ENCODE measurements at regions not wholly inside any gene's neighbourhood (a gene's known extent, or its start where the extent isn't known, plus 50 kb on each side); places are given as distances from the start of the nearest gene placed in this dataset.

GRCh38 chr12:59839514-59839913 lies 243.7 kb downstream of the SLC16A7 start:
- DNase-seq (ENCODE audit: low spot score), result no peak

- DNase-seq (ENCODE audit: low spot score), result no peak
Measured at GRCh38 chr12:59843260-59843843, 247.5 kb downstream of the SLC16A7 start.

- DNase-seq (ENCODE audit: low spot score), result no peak
Measured at GRCh38 chr12:59844750-59845149, 248.9 kb downstream of the SLC16A7 start.

- DNase-seq (ENCODE audit: low spot score), result no peak
Measured at GRCh38 chr12:59845293-59845692, 249.5 kb downstream of the SLC16A7 start.

- no peak for DNase-seq (ENCODE audit: low spot score)
Measured at GRCh38 chr12:59847127-59847526, 251.3 kb downstream of the SLC16A7 start.

GRCh38 chr12:59850268-59850667 lies 254.4 kb downstream of the SLC16A7 start:
- DNase-seq (ENCODE audit: low spot score), result no peak

GRCh38 chr12:59858508-59859170 lies 262.8 kb downstream of the SLC16A7 start:
- no peak for DNase-seq (ENCODE audit: low spot score)

GRCh38 chr12:59859171-59859510 lies 263.3 kb downstream of the SLC16A7 start:
- no peak for DNase-seq (ENCODE audit: low spot score)

- no peak for DNase-seq (ENCODE audit: low spot score)
Measured at GRCh38 chr12:59861635-59862034, 265.8 kb downstream of the SLC16A7 start.

- no peak for DNase-seq (ENCODE audit: low spot score)
Measured at GRCh38 chr12:59867055-59867454, 271.2 kb downstream of the SLC16A7 start.

GRCh38 chr12:59867689-59868088 lies 271.9 kb downstream of the SLC16A7 start:
- no peak for DNase-seq (ENCODE audit: low spot score)

GRCh38 chr12:59871779-59872178 lies 275.9 kb downstream of the SLC16A7 start:
- peak; percentile 9 for DNase-seq (ENCODE audit: low spot score)

GRCh38 chr12:59873136-59873535 lies 277.3 kb downstream of the SLC16A7 start:
- DNase-seq (ENCODE audit: low spot score), result no peak

- no peak for DNase-seq (ENCODE audit: low spot score)
Measured at GRCh38 chr12:59874781-59875180, 279.0 kb downstream of the SLC16A7 start.

- DNase-seq (ENCODE audit: low spot score), result no peak
Measured at GRCh38 chr12:59886131-59886733, 290.4 kb downstream of the SLC16A7 start.

- no peak for DNase-seq (ENCODE audit: low spot score)
Measured at GRCh38 chr12:59887178-59887577, 291.3 kb downstream of the SLC16A7 start.

GRCh38 chr12:59890896-59891579 lies 295.2 kb downstream of the SLC16A7 start:
- no peak for DNase-seq (ENCODE audit: low spot score)

GRCh38 chr12:59895166-59895775 lies 299.4 kb downstream of the SLC16A7 start:
- DNase-seq (ENCODE audit: low spot score), result no peak

GRCh38 chr12:59904874-59905521 lies 309.2 kb downstream of the SLC16A7 start:
- no peak for DNase-seq (ENCODE audit: low spot score)

- no peak for DNase-seq (ENCODE audit: low spot score)
Measured at GRCh38 chr12:59911516-59911915, 315.7 kb downstream of the SLC16A7 start.

GRCh38 chr12:59916988-59917387 lies 321.2 kb downstream of the SLC16A7 start:
- DNase-seq (ENCODE audit: low spot score), result no peak

- no peak for DNase-seq (ENCODE audit: low spot score)
Measured at GRCh38 chr12:59927032-59927431, 331.2 kb downstream of the SLC16A7 start.
